DND-41 (cell line): ENCODE measurements at regions not wholly inside any gene's neighbourhood (a gene's known extent, or its start where the extent isn't known, plus 50 kb on each side); places are given as distances from the start of the nearest gene placed in this dataset.
A peak's percentile ranks its signal among the peaks of the same experiment; 100 is the strongest.
"Not testable (repeated sequence)": the region's sequence is repeated elsewhere in the genome, so short reads cannot be mapped to it uniquely, and the experiment has no call there.

Experiments used
- ATAC-seq: fragments of 200-7000 bp; cut with Tn5 transposase; 3 replicates; pipeline ENCODE4 v1.9.1; 2021; ENCODE audit warnings: low read depth; ENCODE audit not compliant: insufficient read depth
- DNase-seq: peaks from one replicate; pipeline ENCODE4 v3.0.0-alpha.2; 2020
- H2AFZ ChIP-seq: 2 replicates; pipeline ENCODE4 v1.6.0; 2012; ENCODE audit warnings: low read depth, low read length
- H3K27ac ChIP-seq: 2 replicates; pipeline ENCODE4 v1.5.1; 2012; ENCODE audit warnings: low read length, inconsistent platforms
- H3K27me3 ChIP-seq: fragments of 200-600 bp; sonication (generic); 2 replicates; pipeline ENCODE4 v1.6.0; 2012; ENCODE audit warnings: low read length, mild to moderate bottlenecking, inconsistent platforms; ENCODE audit not compliant: insufficient read depth, poor library complexity
- H3K36me3 ChIP-seq: 2 replicates; pipeline ENCODE4 v1.5.1; 2012; ENCODE audit warnings: low read length, inconsistent platforms; ENCODE audit not compliant: insufficient read depth
- H3K4me1 ChIP-seq: 2 replicates; pipeline ENCODE4 v1.5.1; 2012; ENCODE audit warnings: mild to moderate bottlenecking, low read length; ENCODE audit not compliant: insufficient read depth
- H3K4me2 ChIP-seq: 2 replicates; pipeline ENCODE4 v1.6.0; 2012; ENCODE audit warnings: mild to moderate bottlenecking, moderate library complexity, low read length, inconsistent platforms; ENCODE audit not compliant: insufficient read depth
- H3K4me3 ChIP-seq, 2 experiments: fragments of 200-600 bp in 1 of 2; shearing (Covaris generic) in 1 of 2; 2 replicates each; pipeline ENCODE4 v1.5.1; 2012 to 2016; ENCODE audit warnings: inconsistent platforms in 2 of 2, low read length in 2 of 2, mild to moderate bottlenecking in 2 of 2, low read depth in 1 of 2, moderate library complexity in 1 of 2
- H3K79me2 ChIP-seq: 2 replicates; pipeline ENCODE4 v1.6.0; 2012; ENCODE audit warnings: low read length, inconsistent platforms; ENCODE audit not compliant: insufficient read depth
- H3K9ac ChIP-seq: 2 replicates; pipeline ENCODE4 v1.6.0; 2012; ENCODE audit warnings: low read depth, mild to moderate bottlenecking, inconsistent platforms, low read length, moderate library complexity
- H3K9me3 ChIP-seq: 2 replicates; pipeline ENCODE4 v1.5.1; 2012; ENCODE audit warnings: low read length, moderate library complexity, mild to moderate bottlenecking, inconsistent platforms; ENCODE audit not compliant: insufficient read depth, severe bottlenecking
- H4K20me1 ChIP-seq: 2 replicates; pipeline ENCODE4 v1.6.0; 2012; ENCODE audit warnings: low read length; ENCODE audit not compliant: insufficient read depth
- CTCF ChIP-seq: IDR thresholded peaks from 2 replicates; pipeline ENCODE4 v1.5.1; 2012; ENCODE audit warnings: borderline replicate concordance, low read length, moderate library complexity, mild to moderate bottlenecking; ENCODE audit not compliant: poor library complexity, severe bottlenecking; ENCODE audit errors: extremely low read depth
- EZH2 ChIP-seq: IDR thresholded peaks from 3 replicates; pipeline ENCODE4 v1.6.1; 2012; ENCODE audit warnings: borderline replicate concordance, low read depth, mild to moderate bottlenecking, moderate library complexity, low read length, inconsistent platforms; ENCODE audit not compliant: severe bottlenecking

- TF ChIP-seq EZH2 (no peak), CTCF (no peak)
- Histone ChIP-seq H3K4me2 (no peak overlapping the region), H3K79me2 (no peaks in the 10 kb centered on the region), H3K27ac (no peak overlapping the region), H3K4me1 (0 out of 2 replicates have a peak, but pooled peaks cover 3% of the 10 kb centered on the region), H3K4me3 (no peak overlapping the region), H4K20me1 (no peaks in the 10 kb centered on the region), H3K36me3 (no peaks in the 10 kb centered on the region), H2AFZ (no peak overlapping the region), H3K9me3 (no peaks in the 10 kb centered on the region), H3K9ac (no peak overlapping the region), H3K27me3 (no peaks in the 10 kb centered on the region)
- DNase-seq (peak; percentile 27), ATAC-seq (peak; percentile 86)
Observed at GRCh38 chr4:138341739-138342415, 99.7 kb upstream of the SLC7A11 start.

GRCh38 chr4:138338840-138339239 is 96.7 kb upstream of the SLC7A11 start:
- Histone ChIP-seq H3K36me3 (no peaks in the 10 kb centered on the region), H3K4me3 (no peak overlapping the region), H3K4me2 (no peak overlapping the region), H3K9ac (no peak overlapping the region), H3K4me1 (0 out of 2 replicates have a peak, but pooled peaks cover 3% of the 10 kb centered on the region), H3K27ac (no peak overlapping the region), H3K27me3 (no peaks in the 10 kb centered on the region), H4K20me1 (no peaks in the 10 kb centered on the region), H2AFZ (no peak overlapping the region), H3K9me3 (no peaks in the 10 kb centered on the region), H3K79me2 (no peaks in the 10 kb centered on the region)
- ATAC-seq (no peak), DNase-seq (no peak)
- TF ChIP-seq CTCF, result no peak
- TF ChIP-seq EZH2, result no peak

GRCh38 chr4:138338222-138338621 is 96.1 kb upstream of the SLC7A11 start:
- not testable (repeated sequence) for H3K79me2 ChIP-seq, H3K4me1 ChIP-seq, H3K27ac ChIP-seq, ATAC-seq, H2AFZ ChIP-seq, H3K4me3 ChIP-seq, H3K27me3 ChIP-seq, H3K36me3 ChIP-seq, H3K4me2 ChIP-seq, H3K9ac ChIP-seq, H3K9me3 ChIP-seq, H4K20me1 ChIP-seq, DNase-seq

GRCh38 chr4:138334346-138335016 is 92.3 kb upstream of the SLC7A11 start:
- no peak overlapping the region for H3K4me2 ChIP-seq
- H3K27ac ChIP-seq, result no peak overlapping the region
- H3K4me1 ChIP-seq, result no peaks in the 10 kb centered on the region
- ATAC-seq, result no peak
- no peaks in the 10 kb centered on the region for H3K9me3 ChIP-seq
- H3K27me3 ChIP-seq, result no peaks in the 10 kb centered on the region
- no peak overlapping the region for H3K9ac ChIP-seq
- no peak overlapping the region for H3K4me3 ChIP-seq
- no peak for DNase-seq
- H2AFZ ChIP-seq, result no peak overlapping the region
- no peak for TF ChIP-seq EZH2
- no peak for TF ChIP-seq CTCF
- H3K79me2 ChIP-seq, result no peaks in the 10 kb centered on the region
- H4K20me1 ChIP-seq, result no peaks in the 10 kb centered on the region
- H3K36me3 ChIP-seq, result no peaks in the 10 kb centered on the region

GRCh38 chr4:138332415-138332814 is 90.3 kb upstream of the SLC7A11 start:
- H4K20me1 ChIP-seq, ATAC-seq, H3K9ac ChIP-seq, H2AFZ ChIP-seq, H3K4me1 ChIP-seq, H3K36me3 ChIP-seq, H3K79me2 ChIP-seq, H3K9me3 ChIP-seq, H3K27ac ChIP-seq, H3K27me3 ChIP-seq, DNase-seq, H3K4me2 ChIP-seq, H3K4me3 ChIP-seq: not testable (repeated sequence)
